GM12801 (cell line): ENCODE measurements at regions not wholly inside any gene's neighbourhood (a gene's known extent, or its start where the extent isn't known, plus 50 kb on each side); places are given as distances from the start of the nearest gene placed in this dataset.

Experiments
- CTCF ChIP-seq: IDR thresholded peaks from one replicate; pipeline ENCODE4 v1.5.1; 2011; ENCODE audit warnings: control low read depth; ENCODE audit not compliant: insufficient read length; ENCODE audit errors: extremely low read depth

GRCh38 chr13:73274147-73274546 is 215.3 kb downstream of the KLF5 start:
- no peak for TF ChIP-seq CTCF

- TF ChIP-seq CTCF, result no peak
Observed at GRCh38 chr13:73273745-73274144, 214.9 kb downstream of the KLF5 start.

GRCh38 chr13:73273276-73273675 is 214.5 kb downstream of the KLF5 start:
- TF ChIP-seq CTCF, result no peak

- no peak for TF ChIP-seq CTCF
Observed at GRCh38 chr13:73272831-73273230, 214.0 kb downstream of the KLF5 start.

GRCh38 chr13:73268306-73268705 is 209.5 kb downstream of the KLF5 start:
- TF ChIP-seq CTCF, result no peak

- TF ChIP-seq CTCF, result no peak
Observed at GRCh38 chr13:73266640-73267180, 207.9 kb downstream of the KLF5 start.

- TF ChIP-seq CTCF, result no peak
Observed at GRCh38 chr13:73262862-73263627, 204.2 kb downstream of the KLF5 start.
